HG03521 (cell line): ENCODE measurements at regions not wholly inside any gene's neighbourhood (a gene's known extent, or its start where the extent isn't known, plus 50 kb on each side); places are given as distances from the start of the nearest gene placed in this dataset.
"Not testable (repeated sequence)": the region's sequence is repeated elsewhere in the genome, so short reads cannot be mapped to it uniquely, and the experiment has no call there.

Experiments
- ATAC-seq: cut with Tn5 transposase; IDR thresholded peaks from one replicate; pipeline ENCODE4 v1.9.1; 2021; ENCODE audit warnings: mild to moderate bottlenecking, moderate library complexity; ENCODE audit not compliant: unreplicated experiment

DNA sequence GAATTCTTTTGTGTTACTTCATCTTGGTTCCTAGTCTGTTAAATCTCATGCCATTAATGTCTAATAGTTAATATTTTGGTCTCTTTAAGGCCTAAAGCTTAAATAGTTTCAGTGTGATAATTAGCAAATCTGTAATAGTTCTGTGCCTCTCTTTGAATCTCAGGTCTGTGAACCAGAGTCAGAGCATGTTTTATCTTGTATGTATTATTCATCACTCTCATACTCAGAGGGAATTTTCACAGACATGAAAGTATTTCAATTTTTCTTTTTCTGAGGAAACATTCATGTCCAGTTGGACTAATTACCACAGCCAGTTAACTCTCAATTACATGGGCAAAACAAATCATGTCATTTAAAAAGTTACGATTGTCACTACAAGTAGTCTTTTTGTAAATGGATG is 931.9 kb upstream of the SLC39A10 start:
- no peak for ATAC-seq

GRCh38 chr2:194723446-194723845 is 933.6 kb upstream of the SLC39A10 start:
- ATAC-seq, result no peak

- no peak for ATAC-seq
These were observed 935.8 kb upstream of the SLC39A10 start for GRCh38 chr2:194721227-194721626.

DNA sequence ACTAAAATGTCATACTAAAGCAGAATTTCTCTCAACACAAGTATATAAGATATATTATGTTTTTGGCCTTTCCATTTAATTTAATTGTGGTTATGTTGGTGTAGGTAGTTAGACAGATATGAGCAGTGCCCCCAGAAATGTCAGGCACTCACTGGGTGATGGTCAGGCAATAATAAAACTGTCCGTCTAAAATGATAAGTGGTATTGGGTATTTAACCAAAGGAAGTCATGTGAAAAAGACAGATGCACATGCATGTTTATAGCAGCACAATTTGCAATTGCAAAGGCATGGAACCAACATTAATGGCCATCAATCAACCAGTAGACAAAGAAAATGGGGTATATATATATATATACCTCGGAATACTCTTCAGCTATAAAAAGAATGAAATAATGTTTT is 936.6 kb upstream of the SLC39A10 start:
- ATAC-seq, result no peak

- ATAC-seq, result no peak
These were observed 938.1 kb upstream of the SLC39A10 start for GRCh38 chr2:194718881-194719280.

DNA sequence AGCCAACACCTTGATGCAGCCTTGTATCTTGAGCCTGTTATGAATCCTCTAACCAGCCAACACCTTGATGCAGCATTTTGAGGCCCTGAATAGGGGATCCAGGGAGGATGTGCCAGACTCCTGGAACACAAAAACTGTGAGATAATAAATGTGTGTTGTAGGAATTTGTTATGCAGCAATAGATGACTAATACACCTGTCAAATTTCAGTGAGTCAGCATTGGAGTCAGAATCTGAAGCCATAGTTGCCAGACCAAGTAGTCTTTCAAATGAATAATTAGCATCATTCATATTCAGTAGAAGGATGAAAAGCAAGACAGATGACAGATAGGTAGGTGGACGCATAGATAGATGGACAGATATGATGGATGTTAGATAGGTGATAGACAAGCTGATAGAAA is 942.5 kb upstream of the SLC39A10 start:
- no peak for ATAC-seq

- no peak for ATAC-seq
These were observed 947.2 kb upstream of the SLC39A10 start for GRCh38 chr2:194709840-194710239.

GRCh38 chr2:194706179-194706578 is 950.8 kb upstream of the SLC39A10 start:
- no peak for ATAC-seq

DNA sequence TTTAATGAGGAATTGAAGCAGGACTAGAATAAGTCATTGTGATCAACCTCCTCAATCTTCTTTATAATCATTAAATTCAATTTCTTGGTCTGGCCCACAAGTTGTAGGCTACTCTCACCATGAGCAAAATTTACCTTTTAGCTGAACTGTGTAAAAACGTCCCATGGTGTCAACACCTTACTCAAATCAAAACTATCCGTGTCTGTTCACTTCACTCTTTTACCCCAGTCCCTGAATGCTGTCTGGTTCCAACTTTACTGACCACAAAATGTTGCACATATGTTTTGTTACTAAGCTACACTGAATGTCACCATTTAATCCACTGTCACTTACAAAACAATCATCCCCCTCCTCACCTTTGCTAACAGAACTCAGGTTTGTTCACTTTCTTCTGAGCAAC is 951.6 kb upstream of the SLC39A10 start:
- no peak for ATAC-seq

GRCh38 chr2:194700726-194701125 is 956.3 kb upstream of the SLC39A10 start:
- ATAC-seq, result no peak

GRCh38 chr2:194700116-194700515 is 956.9 kb upstream of the SLC39A10 start:
- no peak for ATAC-seq

DNA sequence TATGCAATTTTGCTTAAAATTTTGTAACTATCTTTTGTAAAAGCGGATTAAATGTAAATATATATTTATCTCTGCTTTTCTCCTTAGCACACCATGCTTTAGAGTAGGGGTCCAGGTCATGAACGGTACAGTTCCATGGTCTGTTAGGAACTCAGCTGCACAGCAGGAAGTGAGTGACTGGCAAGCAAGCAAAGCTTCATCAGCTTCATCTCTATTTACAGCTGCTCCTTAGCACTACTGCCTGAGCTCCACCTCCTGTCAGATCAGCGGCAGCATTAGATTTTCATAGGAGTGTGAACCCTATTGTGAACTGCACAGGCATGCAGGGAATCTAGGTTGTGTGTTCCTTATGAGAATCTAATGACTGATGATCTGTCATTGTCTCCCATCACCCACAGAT is 959.0 kb upstream of the SLC39A10 start:
- ATAC-seq, result no peak

GRCh38 chr2:194697439-194697838 is 959.6 kb upstream of the SLC39A10 start:
- no peak for ATAC-seq

GRCh38 chr2:194696690-194697089 is 960.3 kb upstream of the SLC39A10 start:
- ATAC-seq, result no peak

DNA sequence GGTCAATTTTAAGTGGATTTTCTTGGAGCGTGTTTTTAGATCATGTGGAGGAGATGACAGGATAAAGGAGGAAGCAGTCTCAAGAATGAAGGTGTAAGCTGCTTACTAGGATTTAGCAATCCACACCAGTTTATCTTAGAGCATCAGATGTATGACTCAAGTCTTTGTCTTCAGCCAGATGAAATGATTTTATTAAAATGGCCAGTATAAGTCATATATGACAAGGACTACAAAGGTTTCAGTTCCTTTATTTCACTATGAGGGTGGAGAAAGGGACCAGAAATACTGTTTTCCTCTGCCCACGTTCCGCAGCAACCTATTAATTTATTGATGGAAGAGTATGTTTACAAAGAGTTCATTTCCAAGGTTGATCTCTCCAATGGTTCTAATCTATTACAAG is 970.5 kb upstream of the SLC39A10 start:
- no peak for ATAC-seq

- no peak for ATAC-seq
These were observed 983.0 kb upstream of the SLC39A10 start for GRCh38 chr2:194674043-194674442.

DNA sequence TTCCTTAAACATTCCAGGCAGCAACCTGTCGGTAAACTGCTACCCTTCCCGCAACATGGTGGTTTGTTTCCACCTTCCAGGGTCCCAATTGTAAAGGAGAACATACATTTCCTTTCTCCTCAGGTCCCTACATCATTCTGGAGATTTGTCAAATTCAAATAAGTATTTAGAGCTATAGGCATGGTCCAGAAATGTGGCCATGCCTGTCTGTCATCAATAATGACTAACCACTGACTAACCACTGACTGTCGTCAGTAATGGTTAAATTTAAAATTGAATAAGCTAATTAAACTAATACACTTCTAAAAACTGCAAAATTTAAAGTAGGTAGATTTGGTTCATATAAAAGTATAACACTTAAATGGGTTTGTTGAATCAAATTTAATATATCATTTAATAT is 984.0 kb upstream of the SLC39A10 start:
- ATAC-seq, result no peak

DNA sequence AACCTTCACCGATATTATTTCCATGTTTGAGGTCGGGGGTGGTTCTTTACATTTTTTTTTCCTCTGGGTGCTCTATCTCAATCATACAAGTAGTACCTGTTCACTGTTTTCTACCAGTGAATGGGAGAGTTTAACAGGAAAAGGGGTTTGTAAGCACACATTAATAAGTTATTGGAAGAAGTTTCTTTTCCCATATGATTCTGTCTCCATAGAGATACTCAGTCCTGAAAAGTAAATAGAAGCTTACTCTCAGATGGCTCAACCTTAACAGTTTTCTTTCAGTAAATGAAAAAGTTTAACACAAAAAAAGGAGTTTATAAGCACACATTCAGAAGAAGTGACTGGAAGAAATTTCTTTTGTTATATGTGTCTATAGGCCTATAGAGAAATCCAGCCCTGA is 995.6 kb upstream of the SLC39A10 start:
- no peak for ATAC-seq

DNA sequence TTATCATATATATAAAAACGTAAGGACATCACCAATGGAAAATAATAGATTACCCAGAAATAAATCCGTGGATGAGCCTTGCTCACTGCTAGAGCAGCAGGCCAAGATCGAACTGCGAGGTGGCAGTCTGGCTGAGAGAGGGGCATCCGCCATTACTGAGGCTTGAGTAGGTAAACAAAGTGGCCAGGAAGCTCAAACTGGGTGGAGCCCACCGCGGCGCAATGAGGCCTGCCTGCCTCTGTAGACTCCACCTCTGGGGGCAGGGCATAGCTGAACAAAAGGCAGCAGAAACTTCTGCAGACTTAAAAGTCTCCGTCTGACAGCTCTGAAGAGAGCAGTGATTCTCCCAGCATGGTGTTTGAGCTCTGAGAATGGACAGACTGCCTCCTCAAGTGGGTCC is 1018.0 kb upstream of the SLC39A10 start:
- not testable (repeated sequence) for ATAC-seq

DNA sequence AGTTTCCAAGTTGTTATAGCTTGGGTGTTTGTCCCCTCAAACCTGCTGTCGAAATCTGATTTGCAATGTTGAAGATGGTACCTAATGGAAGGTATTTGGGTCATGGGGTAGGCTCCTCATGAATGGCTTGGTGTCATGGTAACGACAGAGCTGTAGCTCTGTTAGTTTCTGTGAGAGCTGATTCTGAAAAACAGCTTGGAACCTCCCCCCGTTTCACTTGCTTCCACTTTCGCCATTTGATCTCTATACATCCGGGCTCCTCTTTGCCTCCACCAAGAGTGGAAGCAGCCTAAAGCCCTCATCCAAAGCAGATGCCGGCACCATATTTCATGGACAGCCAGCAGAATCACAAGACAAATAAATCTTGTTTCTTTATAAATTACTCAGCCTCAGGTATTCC is 1035.1 kb upstream of the SLC39A10 start:
- ATAC-seq, result no peak

DNA sequence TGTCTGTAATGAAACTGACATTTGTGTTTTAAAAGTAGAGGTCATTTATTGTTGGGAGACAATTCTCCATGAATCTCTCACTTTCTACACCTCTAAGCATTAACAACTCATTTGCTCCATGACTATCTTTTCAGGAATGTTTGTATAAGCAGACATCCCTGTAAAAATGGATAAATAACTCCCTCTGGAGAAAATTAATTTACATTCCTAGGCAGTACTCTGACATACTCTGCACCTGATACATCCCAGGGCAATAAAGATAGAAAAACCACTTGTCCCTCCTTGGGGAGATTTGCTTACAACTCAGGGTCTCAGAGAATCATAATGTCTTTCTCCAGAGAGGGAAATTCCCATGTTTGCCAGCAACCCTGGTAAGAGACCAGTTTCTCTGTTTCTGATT is 1037.7 kb upstream of the SLC39A10 start:
- no peak for ATAC-seq

DNA sequence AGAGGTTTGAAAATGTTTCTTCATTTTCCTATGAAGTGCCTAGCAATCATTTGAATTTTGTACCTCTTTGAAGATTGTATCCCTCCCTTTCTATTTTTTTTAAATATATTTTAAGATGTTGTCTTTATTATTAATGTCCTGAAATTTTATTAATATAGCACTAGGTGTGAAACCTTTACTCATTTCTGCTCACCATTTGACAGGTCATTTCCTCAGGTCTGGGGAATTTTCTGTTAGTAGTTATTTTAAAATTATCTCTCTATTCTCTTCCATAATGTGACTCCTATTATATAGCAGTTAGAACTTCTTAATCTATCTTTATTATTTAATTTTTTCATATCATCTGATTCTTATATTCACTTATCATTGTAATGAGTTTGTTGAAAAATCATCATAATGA is 1038.6 kb upstream of the SLC39A10 start:
- no peak for ATAC-seq

GRCh38 chr2:194616334-194616733 is 1040.7 kb upstream of the SLC39A10 start:
- peak; percentile 74 for ATAC-seq

DNA sequence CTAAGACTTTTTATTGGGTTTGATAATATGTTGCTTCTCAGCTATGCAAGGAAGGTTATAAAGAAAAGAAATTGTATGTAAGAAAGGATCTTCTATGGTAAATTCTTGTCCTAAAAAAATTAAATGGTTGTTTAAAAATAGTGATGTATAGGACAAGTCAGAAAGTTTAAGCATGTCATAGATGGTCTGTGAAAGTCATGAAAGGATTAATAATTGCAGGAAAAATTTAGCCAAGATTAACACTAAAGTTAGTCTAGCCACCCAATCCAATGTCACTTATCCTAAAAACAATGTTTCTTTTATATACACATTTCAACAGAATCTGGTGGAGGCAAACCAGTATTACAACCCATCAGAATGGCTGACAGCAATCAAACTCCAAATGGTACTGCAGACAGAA is 1046.7 kb upstream of the SLC39A10 start:
- ATAC-seq, result no peak
